ENCODE measurements at regions not wholly inside any gene's neighbourhood (a gene's known extent, or its start where the extent isn't known, plus 50 kb on each side); places are given as distances from the start of the nearest gene placed in this dataset.

GRCh38 chr7:3094701-3095445, 51.2 kb upstream of the CARD11 start:
- DNase-seq (ENCODE audit: low read depth) = no peak
- TF ChIP-seq, protein P1, sequence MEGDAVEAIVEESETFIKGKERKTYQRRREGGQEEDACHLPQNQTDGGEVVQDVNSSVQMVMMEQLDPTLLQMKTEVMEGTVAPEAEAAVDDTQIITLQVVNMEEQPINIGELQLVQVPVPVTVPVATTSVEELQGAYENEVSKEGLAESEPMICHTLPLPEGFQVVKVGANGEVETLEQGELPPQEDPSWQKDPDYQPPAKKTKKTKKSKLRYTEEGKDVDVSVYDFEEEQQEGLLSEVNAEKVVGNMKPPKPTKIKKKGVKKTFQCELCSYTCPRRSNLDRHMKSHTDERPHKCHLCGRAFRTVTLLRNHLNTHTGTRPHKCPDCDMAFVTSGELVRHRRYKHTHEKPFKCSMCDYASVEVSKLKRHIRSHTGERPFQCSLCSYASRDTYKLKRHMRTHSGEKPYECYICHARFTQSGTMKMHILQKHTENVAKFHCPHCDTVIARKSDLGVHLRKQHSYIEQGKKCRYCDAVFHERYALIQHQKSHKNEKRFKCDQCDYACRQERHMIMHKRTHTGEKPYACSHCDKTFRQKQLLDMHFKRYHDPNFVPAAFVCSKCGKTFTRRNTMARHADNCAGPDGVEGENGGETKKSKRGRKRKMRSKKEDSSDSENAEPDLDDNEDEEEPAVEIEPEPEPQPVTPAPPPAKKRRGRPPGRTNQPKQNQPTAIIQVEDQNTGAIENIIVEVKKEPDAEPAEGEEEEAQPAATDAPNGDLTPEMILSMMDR (conservative IDR thresholded peaks at IDR 0.05; ENCODE audit: control insufficient read depth, insufficient read depth, low read depth, low read length) = no peak
- H3K4me3 ChIP-seq (ENCODE audit: control insufficient read depth, low read depth, low read length) = no peak overlapping the region

- no peak for DNase-seq (ENCODE audit: low read depth)
- TF ChIP-seq, protein P1 (conservative IDR thresholded peaks at IDR 0.05; ENCODE audit: control insufficient read depth, insufficient read depth, low read depth, low read length) = no peak
- no peak overlapping the region for H3K4me3 ChIP-seq (ENCODE audit: control insufficient read depth, low read depth, low read length)
These were observed 54.1 kb upstream of the CARD11 start for GRCh38 chr7:3097734-3098133.

GRCh38 chr7:3102159-3102558, 58.5 kb upstream of the CARD11 start:
- TF ChIP-seq, protein P1 (conservative IDR thresholded peaks at IDR 0.05; ENCODE audit: control insufficient read depth, insufficient read depth, low read depth, low read length) = no peak
- H3K4me3 ChIP-seq (ENCODE audit: control insufficient read depth, low read depth, low read length) = no peak overlapping the region
- no peak for DNase-seq (ENCODE audit: low read depth)

DNA sequence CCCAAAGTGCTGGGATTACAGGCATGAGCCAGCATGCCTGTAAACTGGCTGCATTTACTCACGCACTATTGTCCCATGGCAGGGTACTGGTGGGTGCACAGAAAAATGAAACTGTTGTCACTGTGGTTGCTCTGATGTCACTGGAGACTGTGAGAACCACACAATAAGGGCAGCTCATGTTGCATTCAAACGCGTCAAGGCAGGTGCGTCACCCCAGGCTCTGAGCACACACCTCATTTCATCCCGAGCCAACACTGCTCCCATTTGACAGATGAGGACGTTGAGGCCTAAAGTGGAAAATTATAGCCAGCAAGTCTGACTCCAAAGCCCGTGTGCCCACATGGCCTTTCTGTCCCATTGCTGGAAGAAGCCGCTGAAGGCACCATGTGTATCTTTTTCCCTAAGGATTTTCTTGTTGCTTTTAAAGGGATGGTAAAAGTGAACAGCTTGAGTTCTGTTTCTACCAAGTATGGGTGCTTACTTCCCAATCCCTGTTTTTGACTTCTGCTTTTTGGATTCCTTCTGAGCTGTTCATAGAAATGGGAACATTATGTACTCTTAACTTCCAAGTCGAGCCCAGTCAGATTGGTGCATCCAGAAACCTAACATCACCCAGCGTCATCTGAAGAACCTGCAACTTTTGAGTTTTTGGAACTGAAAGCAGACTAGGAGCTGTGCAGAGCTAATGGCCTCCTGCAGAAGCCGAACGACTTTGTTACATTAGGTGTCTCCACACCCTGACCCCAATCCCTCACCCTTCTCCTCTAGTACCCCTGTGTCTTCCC, 60.1 kb upstream of the CARD11 start:
- TF ChIP-seq, protein P1 (conservative IDR thresholded peaks at IDR 0.05; ENCODE audit: control insufficient read depth, insufficient read depth, low read depth, low read length) = no peak
- no peak for DNase-seq (ENCODE audit: low read depth)
- no peak overlapping the region for H3K4me3 ChIP-seq (ENCODE audit: control insufficient read depth, low read depth, low read length)

GRCh38 chr7:3105856-3106255, 62.2 kb upstream of the CARD11 start:
- TF ChIP-seq, protein P1 (conservative IDR thresholded peaks at IDR 0.05; ENCODE audit: control insufficient read depth, insufficient read depth, low read depth, low read length) = no peak
- no peak for DNase-seq (ENCODE audit: low read depth)
- H3K4me3 ChIP-seq (ENCODE audit: control insufficient read depth, low read depth, low read length) = no peak overlapping the region

- no peak overlapping the region for H3K4me3 ChIP-seq (ENCODE audit: control insufficient read depth, low read depth, low read length)
- DNase-seq (ENCODE audit: low read depth) = no peak
- TF ChIP-seq, protein P1 (conservative IDR thresholded peaks at IDR 0.05; ENCODE audit: control insufficient read depth, insufficient read depth, low read depth, low read length) = no peak
These were observed 62.7 kb upstream of the CARD11 start for GRCh38 chr7:3106361-3106826.
